RWPE1 (cell line): ENCODE measurements at regions not wholly inside any gene's neighbourhood (a gene's known extent, or its start where the extent isn't known, plus 50 kb on each side); places are given as distances from the start of the nearest gene placed in this dataset.

Experiments
- CTCF ChIA-PET: fragments of 350-600 bp; sonication (Branson Sonifier 250); formaldehyde crosslinking; extraction: SDS; loops from one replicate; lab custom pipeline; 2021; lab: Yijun Ruan, JAX
- POLR2A ChIA-PET: fragments of 400-600 bp; formaldehyde crosslinking; extraction: SDS; loops from one replicate; lab custom pipeline; 2020; ENCODE audit warnings: antibody characterized with exemption; ENCODE audit not compliant: low non-redundant PET; lab: Yijun Ruan, JAX
- DNase-seq: peaks from one replicate; pipeline ENCODE4 v3.0.0; 2012; ENCODE audit warnings: low spot score
- H3K27ac ChIP-seq: fragments of 450-650 bp; 2 replicates; pipeline ENCODE4 v1.5.1; 2017
- CTCF ChIP-seq: fragments of 450-650 bp; conservative IDR thresholded peaks from 2 replicates; pipeline ENCODE4 v1.5.1; 2017; ENCODE audit warnings: low read depth, mild to moderate bottlenecking

- DNase-seq, result no peak
- POLR2A ChIA-PET, result no interaction called here
- TF ChIP-seq CTCF, result no peak
- CTCF ChIA-PET, result no interaction called here
- no peak overlapping the region for H3K27ac ChIP-seq
Observed at GRCh38 chr18:64668461-64668962, 519.6 kb upstream of the LINC00305 start.

GRCh38 chr18:64663086-64663485, 514.2 kb upstream of the LINC00305 start:
- DNase-seq, result no peak

GRCh38 chr18:64659196-64659595, 510.3 kb upstream of the LINC00305 start:
- no peak for DNase-seq
- ChIA-PET POLR2A (no interaction called here), CTCF (interaction anchor here (0.7 kb wide), 1 partner anchor 628 kb away, joined by 3 read pairs; no protein-coding TSS in a partner anchor)
- no peak overlapping the region for H3K27ac ChIP-seq
- no peak for TF ChIP-seq CTCF

More at GRCh38 chr18:64663086-64663485, 514.2 kb upstream of the LINC00305 start:
- H3K27ac ChIP-seq, result no peak overlapping the region
- TF ChIP-seq CTCF, result no peak
- ChIA-PET POLR2A (no interaction called here), CTCF (no interaction called here)

- ChIA-PET POLR2A (no interaction called here), CTCF (no interaction called here)
Observed at GRCh38 chr18:64653068-64653467, 504.2 kb upstream of the LINC00305 start.

GRCh38 chr18:64650068-64650467, 501.2 kb upstream of the LINC00305 start:
- no peak for TF ChIP-seq CTCF
- ChIA-PET POLR2A (no interaction called here), CTCF (no interaction called here)
- DNase-seq, result no peak
- no peak overlapping the region for H3K27ac ChIP-seq

More at GRCh38 chr18:64653068-64653467, 504.2 kb upstream of the LINC00305 start:
- no peak overlapping the region for H3K27ac ChIP-seq
- no peak for DNase-seq
- no peak for TF ChIP-seq CTCF

GRCh38 chr18:64645753-64646152, 496.9 kb upstream of the LINC00305 start:
- H3K27ac ChIP-seq, result no peak overlapping the region
- CTCF ChIA-PET, result no interaction called here
- TF ChIP-seq CTCF, result no peak
- POLR2A ChIA-PET, result no interaction called here
- DNase-seq, result no peak
